ENCODE measurements at regions not wholly inside any gene's neighbourhood (a gene's known extent, or its start where the extent isn't known, plus 50 kb on each side); places are given as distances from the start of the nearest gene placed in this dataset.

DNA sequence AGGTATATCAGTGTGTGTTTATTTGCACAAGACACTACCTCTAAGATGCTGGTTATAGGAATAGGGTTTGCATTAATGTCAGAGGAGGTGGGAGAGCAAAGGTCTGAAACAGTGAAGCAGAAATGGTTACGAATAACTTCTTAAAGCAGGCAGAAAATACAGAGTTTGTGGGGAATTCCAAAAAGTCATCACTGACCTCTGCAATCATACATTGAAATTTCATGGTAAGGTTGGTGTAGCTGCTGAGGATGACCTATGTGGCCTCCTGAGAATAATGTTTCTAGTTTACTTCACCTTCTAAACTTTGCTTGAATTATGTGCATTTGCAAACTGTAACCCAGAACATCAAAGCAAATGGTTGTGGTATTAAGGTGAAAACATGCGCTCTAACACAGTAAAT, 280.1 kb downstream of the PCDH20 start:
- no peak overlapping the region for H3K9ac ChIP-seq (ENCODE audit: insufficient read depth, low read length, poor library complexity, severe bottlenecking)
- no peaks in the 10 kb centered on the region for H4K20me1 ChIP-seq (ENCODE audit: insufficient read depth, low read length)
- no peaks in the 10 kb centered on the region for H3K36me3 ChIP-seq (replicated peaks in 1 of 2; ENCODE audit: control insufficient read depth in 1 of 2, insufficient read depth in 2 of 2, low read length in 2 of 2)
- H3K27ac ChIP-seq (ENCODE audit: low read depth in 1 of 2, low read length in 2 of 2), result no peak overlapping the region
- H3K4me1 ChIP-seq (ENCODE audit: control insufficient read depth in 1 of 2, insufficient read depth in 2 of 2, low read length in 2 of 2), result no peaks in the 10 kb centered on the region
- Mint-ChIP-seq H3K27ac (no peak overlapping the region), H3K9me3 (peaks cover 0 to 3% (median 0%) of the 10 kb centered on the region in 7 donors), H3K36me3 (no peaks in the 10 kb centered on the region), H3K27me3 (ENCODE audit: low read depth in 3 of 3) (no peaks in the 10 kb centered on the region), H3K4me1 (no peaks in the 10 kb centered on the region), H3K4me3 (no peak overlapping the region)
- no peaks in the 10 kb centered on the region for H3K9me3 ChIP-seq (replicated peaks in 1 of 2; ENCODE audit: control insufficient read depth in 1 of 2, insufficient read depth in 1 of 2, low read length in 2 of 2)
- intact Hi-C loops (cut with micrococcal nuclease), result no loop called here
- H3K79me2 ChIP-seq (ENCODE audit: insufficient read depth, low read length), result no peaks in the 10 kb centered on the region
- H3K27me3 ChIP-seq (ENCODE audit: control insufficient read depth in 2 of 2, insufficient read depth in 2 of 2, low read length in 2 of 2), result no peaks in the 10 kb centered on the region
- no peak overlapping the region for H3K4me2 ChIP-seq (replicated peaks; ENCODE audit: extremely low read depth, low read length, poor library complexity, severe bottlenecking)
- H2AFZ ChIP-seq (ENCODE audit: insufficient read depth, low read depth, low read length, poor library complexity, severe bottlenecking), result no peak overlapping the region
- DNase-seq, result no peak
- no CpG with 5 or more reads among the region's 2 CpGs for WGBS (ENCODE audit: insufficient coverage)
- H3K4me3 ChIP-seq (replicated peaks in 1 of 3; ENCODE audit: low read depth in 2 of 3, low read length in 3 of 3), result no peak overlapping the region
- TF ChIP-seq, protein P1, sequence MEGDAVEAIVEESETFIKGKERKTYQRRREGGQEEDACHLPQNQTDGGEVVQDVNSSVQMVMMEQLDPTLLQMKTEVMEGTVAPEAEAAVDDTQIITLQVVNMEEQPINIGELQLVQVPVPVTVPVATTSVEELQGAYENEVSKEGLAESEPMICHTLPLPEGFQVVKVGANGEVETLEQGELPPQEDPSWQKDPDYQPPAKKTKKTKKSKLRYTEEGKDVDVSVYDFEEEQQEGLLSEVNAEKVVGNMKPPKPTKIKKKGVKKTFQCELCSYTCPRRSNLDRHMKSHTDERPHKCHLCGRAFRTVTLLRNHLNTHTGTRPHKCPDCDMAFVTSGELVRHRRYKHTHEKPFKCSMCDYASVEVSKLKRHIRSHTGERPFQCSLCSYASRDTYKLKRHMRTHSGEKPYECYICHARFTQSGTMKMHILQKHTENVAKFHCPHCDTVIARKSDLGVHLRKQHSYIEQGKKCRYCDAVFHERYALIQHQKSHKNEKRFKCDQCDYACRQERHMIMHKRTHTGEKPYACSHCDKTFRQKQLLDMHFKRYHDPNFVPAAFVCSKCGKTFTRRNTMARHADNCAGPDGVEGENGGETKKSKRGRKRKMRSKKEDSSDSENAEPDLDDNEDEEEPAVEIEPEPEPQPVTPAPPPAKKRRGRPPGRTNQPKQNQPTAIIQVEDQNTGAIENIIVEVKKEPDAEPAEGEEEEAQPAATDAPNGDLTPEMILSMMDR (IDR thresholded peaks at IDR 0.05), result no peak

DNA sequence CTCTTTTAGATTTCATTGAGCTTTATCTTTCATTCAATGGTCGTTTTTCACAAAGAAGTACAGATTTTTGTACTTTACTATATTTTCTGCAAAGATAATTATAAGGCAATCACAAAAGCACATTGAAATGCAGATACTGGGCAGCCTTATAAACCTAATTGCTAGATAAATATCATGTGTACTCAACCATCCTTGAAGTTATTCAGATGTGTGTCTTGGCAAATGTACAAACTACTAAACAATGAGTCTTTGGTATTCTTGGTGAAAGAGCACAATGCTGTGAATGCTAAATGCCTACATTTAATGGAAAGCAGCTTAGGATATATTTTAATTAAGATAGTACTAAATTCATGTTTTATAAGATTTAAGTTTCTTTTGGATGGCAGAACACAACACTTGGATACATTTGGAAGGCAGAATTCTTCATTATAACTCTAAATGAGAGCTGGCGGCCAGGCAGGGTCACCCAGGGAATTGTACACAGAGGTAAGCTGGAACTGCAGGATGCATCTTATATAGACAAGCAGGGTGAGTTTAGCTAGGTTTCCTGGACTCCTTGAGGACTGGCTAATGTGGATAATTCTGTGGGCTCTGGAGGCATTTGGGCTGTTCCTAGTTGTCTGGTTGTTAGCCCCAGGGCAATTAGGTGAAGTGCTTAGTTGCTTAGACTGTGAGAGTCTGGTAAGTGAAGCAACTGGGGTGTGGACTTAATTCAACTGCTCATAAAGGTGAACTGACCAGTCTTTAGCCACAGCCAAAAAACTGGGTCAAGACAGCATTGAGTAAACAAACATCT, 286.6 kb downstream of the PCDH20 start:
- H3K9me3 Mint-ChIP-seq, result peaks cover 0 to 2% (median 0%) of the 10 kb centered on the region in 7 donors
- WGBS (ENCODE audit: insufficient coverage), result no CpG with 5 or more reads among the region's 2 CpGs
- TF ChIP-seq, protein P1 (IDR thresholded peaks at IDR 0.05), result no peak
- H3K27me3 ChIP-seq (ENCODE audit: control insufficient read depth in 2 of 2, insufficient read depth in 2 of 2, low read length in 2 of 2), result no peaks in the 10 kb centered on the region
- H3K4me2 ChIP-seq (replicated peaks; ENCODE audit: extremely low read depth, low read length, poor library complexity, severe bottlenecking), result no peak overlapping the region
- H2AFZ ChIP-seq (ENCODE audit: insufficient read depth, low read depth, low read length, poor library complexity, severe bottlenecking), result no peak overlapping the region
- H3K9me3 ChIP-seq (replicated peaks in 1 of 2; ENCODE audit: control insufficient read depth in 1 of 2, insufficient read depth in 1 of 2, low read length in 2 of 2), result no peaks in the 10 kb centered on the region
- no peaks in the 10 kb centered on the region for H3K79me2 ChIP-seq (ENCODE audit: insufficient read depth, low read length)
- no peaks in the 10 kb centered on the region for H3K4me1 Mint-ChIP-seq
- peaks cover 0 to 2% (median 0%) of the 10 kb centered on the region in 3 donors for H3K27me3 Mint-ChIP-seq (ENCODE audit: low read depth in 3 of 3)
- H3K4me1 ChIP-seq (ENCODE audit: control insufficient read depth in 1 of 2, insufficient read depth in 2 of 2, low read length in 2 of 2), result no peaks in the 10 kb centered on the region
- H3K9ac ChIP-seq (ENCODE audit: insufficient read depth, low read length, poor library complexity, severe bottlenecking), result no peak overlapping the region
- DNase-seq, result no peak
- H4K20me1 ChIP-seq (ENCODE audit: insufficient read depth, low read length), result no peaks in the 10 kb centered on the region
- no peaks in the 10 kb centered on the region for H3K36me3 ChIP-seq (replicated peaks in 1 of 2; ENCODE audit: control insufficient read depth in 1 of 2, insufficient read depth in 2 of 2, low read length in 2 of 2)
- no peak overlapping the region for H3K4me3 ChIP-seq (replicated peaks in 1 of 3; ENCODE audit: low read depth in 2 of 3, low read length in 3 of 3)
- H3K4me3 Mint-ChIP-seq, result no peak overlapping the region
- H3K36me3 Mint-ChIP-seq, result no peaks in the 10 kb centered on the region
- intact Hi-C loops (cut with micrococcal nuclease), result no loop called here
- no peak overlapping the region for H3K27ac ChIP-seq (ENCODE audit: low read depth in 1 of 2, low read length in 2 of 2)
- H3K27ac Mint-ChIP-seq, result no peak overlapping the region

All from CD14-positive monocyte (primary cell).